Activated B cell treated with CpG ODN at 0.5 μM for 24 hours (primary cell): ENCODE measurements at regions not wholly inside any gene's neighbourhood (a gene's known extent, or its start where the extent isn't known, plus 50 kb on each side); places are given as distances from the start of the nearest gene placed in this dataset.

Experiments used
- ATAC-seq: fragments of 200-7000 bp; cut with Tn5 transposase; one replicate; pipeline ENCODE4 v1.10.0; 2021; ENCODE audit warnings: low read depth, mild to moderate bottlenecking, moderate library complexity
- CTCF ChIA-PET: fragments of 350-600 bp; sonication (Branson Sonifier 250); formaldehyde crosslinking; loops from one replicate; lab custom pipeline; 2021; ENCODE audit warnings: antibody characterized with exemption; lab: Charles Lee
- POLR2A ChIA-PET: fragments of 350-600 bp; sonication (Branson Sonifier 250); formaldehyde crosslinking; loops from one replicate; lab custom pipeline; 2021; ENCODE audit warnings: antibody characterized with exemption; lab: Charles Lee
- DNase-seq: peaks from one replicate; pipeline ENCODE4 v3.0.0; 2022
- H3K27ac Mint-ChIP-seq: one replicate; pipeline ENCODE4 v1.8.0; 2020; ENCODE audit warnings: mixed read lengths
- H3K27me3 Mint-ChIP-seq: one replicate; pipeline ENCODE4 v1.8.0; 2021; ENCODE audit warnings: mixed read lengths
- H3K36me3 Mint-ChIP-seq: one replicate; pipeline ENCODE4 v1.8.0; 2021; ENCODE audit warnings: low read depth, mixed read lengths
- H3K4me1 Mint-ChIP-seq: one replicate; pipeline ENCODE4 v1.8.0; 2021; ENCODE audit warnings: mixed read lengths
- H3K4me3 Mint-ChIP-seq: one replicate; pipeline ENCODE4 v1.8.0; 2020; ENCODE audit warnings: mild to moderate bottlenecking, mixed read lengths
- H3K9me3 Mint-ChIP-seq: one replicate; pipeline ENCODE4 v1.8.0; 2020; ENCODE audit warnings: mixed read lengths
- intact Hi-C: fragments of 100-400 bp; cut with micrococcal nuclease; formaldehyde crosslinking; loops from one replicate; pipeline ENCODE4 v1.15.1; 2024
- TF ChIP-seq, protein P1 (sequence below): fragments of 200-600 bp; IDR thresholded peaks from one replicate; pipeline ENCODE4 v1.8.0; 2022; ENCODE audit warnings: antibody characterized with exemption, mild to moderate bottlenecking

DNA sequence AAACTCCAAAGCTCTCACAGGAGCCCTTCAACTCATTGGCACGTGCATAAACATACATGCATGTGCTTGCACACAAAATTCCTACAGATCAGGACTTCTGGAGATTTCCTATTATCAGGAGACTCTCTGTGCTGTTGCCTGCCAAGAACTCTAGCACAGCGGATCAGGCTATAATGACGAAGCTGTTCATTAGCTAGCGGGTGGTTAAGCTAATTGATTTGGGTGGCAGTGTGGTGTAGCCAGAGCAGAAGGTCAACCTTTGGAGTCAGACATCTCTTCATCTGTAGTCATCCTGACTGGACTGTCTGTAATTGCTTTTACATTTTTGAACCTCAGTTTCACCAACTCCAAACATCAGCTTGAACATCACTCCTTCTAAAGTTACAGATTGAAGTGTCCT lies 69.0 kb downstream of the KIF2B start:
- ATAC-seq (no peak), DNase-seq (no peak)
- Mint-ChIP-seq H3K9me3 (peaks cover 11% of the 10 kb centered on the region), H3K27ac (no peak overlapping the region), H3K4me3 (no peak overlapping the region), H3K27me3 (no peaks in the 10 kb centered on the region), H3K4me1 (no peaks in the 10 kb centered on the region), H3K36me3 (no peaks in the 10 kb centered on the region)
- CTCF ChIA-PET: no interaction called here
- intact Hi-C loops: no loop called here
- TF ChIP-seq, protein P1, sequence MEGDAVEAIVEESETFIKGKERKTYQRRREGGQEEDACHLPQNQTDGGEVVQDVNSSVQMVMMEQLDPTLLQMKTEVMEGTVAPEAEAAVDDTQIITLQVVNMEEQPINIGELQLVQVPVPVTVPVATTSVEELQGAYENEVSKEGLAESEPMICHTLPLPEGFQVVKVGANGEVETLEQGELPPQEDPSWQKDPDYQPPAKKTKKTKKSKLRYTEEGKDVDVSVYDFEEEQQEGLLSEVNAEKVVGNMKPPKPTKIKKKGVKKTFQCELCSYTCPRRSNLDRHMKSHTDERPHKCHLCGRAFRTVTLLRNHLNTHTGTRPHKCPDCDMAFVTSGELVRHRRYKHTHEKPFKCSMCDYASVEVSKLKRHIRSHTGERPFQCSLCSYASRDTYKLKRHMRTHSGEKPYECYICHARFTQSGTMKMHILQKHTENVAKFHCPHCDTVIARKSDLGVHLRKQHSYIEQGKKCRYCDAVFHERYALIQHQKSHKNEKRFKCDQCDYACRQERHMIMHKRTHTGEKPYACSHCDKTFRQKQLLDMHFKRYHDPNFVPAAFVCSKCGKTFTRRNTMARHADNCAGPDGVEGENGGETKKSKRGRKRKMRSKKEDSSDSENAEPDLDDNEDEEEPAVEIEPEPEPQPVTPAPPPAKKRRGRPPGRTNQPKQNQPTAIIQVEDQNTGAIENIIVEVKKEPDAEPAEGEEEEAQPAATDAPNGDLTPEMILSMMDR: no peak
- POLR2A ChIA-PET: no interaction called here

- Mint-ChIP-seq H3K27me3 (no peaks in the 10 kb centered on the region), H3K36me3 (no peaks in the 10 kb centered on the region), H3K9me3 (peaks cover 11% of the 10 kb centered on the region), H3K27ac (no peak overlapping the region), H3K4me1 (no peaks in the 10 kb centered on the region), H3K4me3 (no peak overlapping the region)
- intact Hi-C loops: no loop called here
- ATAC-seq (no peak), DNase-seq (no peak)
- ChIA-PET CTCF (no interaction called here), POLR2A (no interaction called here)
- TF ChIP-seq, protein P1: no peak
Measured at GRCh38 chr17:53892222-53892621, 69.5 kb downstream of the KIF2B start.

- TF ChIP-seq, protein P1: no peak
- Mint-ChIP-seq H3K4me3 (no peak overlapping the region), H3K27me3 (no peaks in the 10 kb centered on the region), H3K9me3 (peaks cover 10% of the 10 kb centered on the region), H3K27ac (no peak overlapping the region), H3K36me3 (no peaks in the 10 kb centered on the region), H3K4me1 (no peaks in the 10 kb centered on the region)
- ATAC-seq: no peak
- ChIA-PET CTCF (no interaction called here), POLR2A (no interaction called here)
- intact Hi-C loops: no loop called here
- no peak for DNase-seq
Measured at GRCh38 chr17:53894591-53894990, 71.9 kb downstream of the KIF2B start.

GRCh38 chr17:53896047-53896446 lies 73.3 kb downstream of the KIF2B start:
- CTCF ChIA-PET: no interaction called here
- peaks cover 14% of the 10 kb centered on the region for H3K9me3 Mint-ChIP-seq

GRCh38 chr17:53900951-53901350 lies 78.2 kb downstream of the KIF2B start:
- DNase-seq (no peak), ATAC-seq (no peak)
- CTCF ChIA-PET: no interaction called here
- no peaks in the 10 kb centered on the region for H3K36me3 Mint-ChIP-seq
- POLR2A ChIA-PET: no interaction called here
- no peak overlapping the region for H3K4me3 Mint-ChIP-seq
- H3K27ac Mint-ChIP-seq: no peak overlapping the region
- no peaks in the 10 kb centered on the region for H3K27me3 Mint-ChIP-seq
- no peaks in the 10 kb centered on the region for H3K4me1 Mint-ChIP-seq
- TF ChIP-seq, protein P1: no peak
- intact Hi-C loops: no loop called here
- H3K9me3 Mint-ChIP-seq: peaks cover 19% of the 10 kb centered on the region

More at GRCh38 chr17:53896047-53896446, 73.3 kb downstream of the KIF2B start:
- H3K4me1 Mint-ChIP-seq: no peaks in the 10 kb centered on the region
- DNase-seq: no peak
- POLR2A ChIA-PET: no interaction called here
- no peaks in the 10 kb centered on the region for H3K27me3 Mint-ChIP-seq
- intact Hi-C loops: no loop called here
- no peak overlapping the region for H3K4me3 Mint-ChIP-seq
- H3K27ac Mint-ChIP-seq: no peak overlapping the region
- TF ChIP-seq, protein P1: no peak
- no peak for ATAC-seq
- H3K36me3 Mint-ChIP-seq: no peaks in the 10 kb centered on the region
